ENCODE measurements at regions not wholly inside any gene's neighbourhood (a gene's known extent, or its start where the extent isn't known, plus 50 kb on each side); places are given as distances from the start of the nearest gene placed in this dataset.

DNA sequence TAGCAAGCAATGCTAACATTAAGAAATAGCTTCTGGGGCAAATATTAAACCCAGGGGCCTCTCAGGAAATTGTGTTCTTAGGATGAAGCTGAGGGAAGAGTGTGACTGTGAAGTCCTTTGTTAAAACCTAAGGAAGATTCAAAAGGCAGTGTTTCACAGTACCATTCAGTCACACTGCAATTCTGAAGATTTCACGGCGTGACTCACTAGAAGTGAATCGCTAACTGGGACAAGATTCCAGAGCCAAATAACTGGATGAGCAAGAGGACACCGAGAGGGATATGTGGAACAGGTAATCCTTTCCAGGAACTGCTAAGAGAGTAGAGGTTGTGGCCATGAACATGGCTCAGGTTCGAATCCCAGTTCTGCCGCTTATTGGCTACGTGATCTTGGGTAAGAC lies 61.8 kb upstream of the SMAD3 start:
- H3K9me2 ChIP-seq (replicated peaks; ENCODE audit: insufficient read depth, low read length): no peaks in the 10 kb centered on the region
- no peaks in the 10 kb centered on the region for H4K20me1 ChIP-seq (ENCODE audit: insufficient read depth, low read length)
- no peaks in the 10 kb centered on the region for H3K79me2 ChIP-seq (ENCODE audit: low read length)
- H3K4me2 ChIP-seq (ENCODE audit: low read depth, low read length): no peak overlapping the region
- no peaks in the 10 kb centered on the region for H3K27me3 ChIP-seq (replicated peaks; ENCODE audit: insufficient read depth, low read length)
- H3K9me3 ChIP-seq (replicated peaks; ENCODE audit: insufficient read depth, low read length): no peaks in the 10 kb centered on the region
- H3K36me3 ChIP-seq (replicated peaks; ENCODE audit: insufficient read depth, low read length): no peaks in the 10 kb centered on the region
- no peaks in the 10 kb centered on the region for H3K4me1 ChIP-seq (ENCODE audit: low read length)
- H2AFZ ChIP-seq (ENCODE audit: low read length): no peak overlapping the region
- TF ChIP-seq CTCF (IDR thresholded peaks at IDR 0.05; ENCODE audit: low read length) (no peak), EZH2phosphoT487 (IDR thresholded peaks at IDR 0.05; ENCODE audit: low read length) (no peak), EZH2 (optimal IDR thresholded peaks at IDR 0.05; ENCODE audit: low read depth, low read length) (no peak)
- H3K4me3 ChIP-seq (ENCODE audit: low read length): no peak overlapping the region
- no peak overlapping the region for H3K9ac ChIP-seq (ENCODE audit: low read length)
- DNase-seq: no peak
- H3F3A ChIP-seq (ENCODE audit: insufficient read depth, low read length): no peaks in the 10 kb centered on the region
- H3K27ac ChIP-seq (ENCODE audit: low read length): no peak overlapping the region

- DNase-seq: no peak
- no peaks in the 10 kb centered on the region for H3K27me3 ChIP-seq (replicated peaks; ENCODE audit: insufficient read depth, low read length)
- no peaks in the 10 kb centered on the region for H3K36me3 ChIP-seq (replicated peaks; ENCODE audit: insufficient read depth, low read length)
- H3K4me2 ChIP-seq (ENCODE audit: low read depth, low read length): no peak overlapping the region
- H3K9ac ChIP-seq (ENCODE audit: low read length): no peak overlapping the region
- H3K9me2 ChIP-seq (replicated peaks; ENCODE audit: insufficient read depth, low read length): no peaks in the 10 kb centered on the region
- H3F3A ChIP-seq (ENCODE audit: insufficient read depth, low read length): no peaks in the 10 kb centered on the region
- H3K79me2 ChIP-seq (ENCODE audit: low read length): no peaks in the 10 kb centered on the region
- H3K27ac ChIP-seq (ENCODE audit: low read length): no peak overlapping the region
- no peaks in the 10 kb centered on the region for H4K20me1 ChIP-seq (ENCODE audit: insufficient read depth, low read length)
- H3K4me1 ChIP-seq (ENCODE audit: low read length): no peaks in the 10 kb centered on the region
- no peak for TF ChIP-seq EZH2phosphoT487 (IDR thresholded peaks at IDR 0.05; ENCODE audit: low read length)
- no peak for TF ChIP-seq CTCF (IDR thresholded peaks at IDR 0.05; ENCODE audit: low read length)
- TF ChIP-seq EZH2 (optimal IDR thresholded peaks at IDR 0.05; ENCODE audit: low read depth, low read length): no peak
- H3K4me3 ChIP-seq (ENCODE audit: low read length): no peak overlapping the region
- H2AFZ ChIP-seq (ENCODE audit: low read length): no peak overlapping the region
- no peaks in the 10 kb centered on the region for H3K9me3 ChIP-seq (replicated peaks; ENCODE audit: insufficient read depth, low read length)
Observed at GRCh38 chr15:67004142-67004541, 61.3 kb upstream of the SMAD3 start.

- Histone ChIP-seq H3K4me3 (ENCODE audit: low read length) (no peak overlapping the region), H3F3A (ENCODE audit: insufficient read depth, low read length) (no peaks in the 10 kb centered on the region), H3K4me2 (ENCODE audit: low read depth, low read length) (no peak overlapping the region), H3K79me2 (ENCODE audit: low read length) (no peaks in the 10 kb centered on the region), H3K27me3 (replicated peaks; ENCODE audit: insufficient read depth, low read length) (no peaks in the 10 kb centered on the region), H3K36me3 (replicated peaks; ENCODE audit: insufficient read depth, low read length) (no peaks in the 10 kb centered on the region), H3K4me1 (ENCODE audit: low read length) (no peaks in the 10 kb centered on the region), H2AFZ (ENCODE audit: low read length) (no peak overlapping the region), H3K9me3 (replicated peaks; ENCODE audit: insufficient read depth, low read length) (no peaks in the 10 kb centered on the region), H3K9ac (ENCODE audit: low read length) (no peak overlapping the region), H4K20me1 (ENCODE audit: insufficient read depth, low read length) (no peaks in the 10 kb centered on the region), H3K9me2 (replicated peaks; ENCODE audit: insufficient read depth, low read length) (no peaks in the 10 kb centered on the region), H3K27ac (ENCODE audit: low read length) (no peak overlapping the region)
- no peak for DNase-seq
- TF ChIP-seq EZH2 (optimal IDR thresholded peaks at IDR 0.05; ENCODE audit: low read depth, low read length) (no peak), EZH2phosphoT487 (IDR thresholded peaks at IDR 0.05; ENCODE audit: low read length) (no peak), CTCF (IDR thresholded peaks at IDR 0.05; ENCODE audit: low read length) (no peak)
Observed at GRCh38 chr15:67005294-67005996, 60.0 kb upstream of the SMAD3 start.

Measured in MM.1S (cell line).